ENCODE measurements at regions not wholly inside any gene's neighbourhood (a gene's known extent, or its start where the extent isn't known, plus 50 kb on each side); places are given as distances from the start of the nearest gene placed in this dataset.

GRCh38 chr12:82149045-82149444 is 209.1 kb downstream of the CCDC59 start:
- DNase-seq, result no peak

DNA sequence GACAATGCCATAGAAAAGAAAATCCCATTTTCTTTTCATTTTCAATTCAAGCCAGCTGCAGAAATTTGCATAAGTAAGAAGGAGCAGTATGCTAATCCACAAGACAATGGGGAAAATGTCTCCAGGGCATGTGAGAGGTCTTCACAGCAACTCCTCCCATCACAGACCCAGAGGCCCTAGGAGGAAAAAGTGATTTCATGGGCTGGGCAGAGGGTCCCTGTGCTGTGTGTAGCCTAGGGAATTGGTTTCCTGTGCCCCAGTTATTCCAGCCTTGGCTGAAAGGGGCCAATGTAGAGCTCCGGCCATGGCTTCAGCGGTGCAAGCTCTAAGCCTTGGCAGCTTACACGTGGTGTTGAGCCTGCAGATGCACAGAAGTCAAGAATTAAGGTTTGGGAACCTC is 211.4 kb downstream of the CCDC59 start:
- DNase-seq, result no peak

DNA sequence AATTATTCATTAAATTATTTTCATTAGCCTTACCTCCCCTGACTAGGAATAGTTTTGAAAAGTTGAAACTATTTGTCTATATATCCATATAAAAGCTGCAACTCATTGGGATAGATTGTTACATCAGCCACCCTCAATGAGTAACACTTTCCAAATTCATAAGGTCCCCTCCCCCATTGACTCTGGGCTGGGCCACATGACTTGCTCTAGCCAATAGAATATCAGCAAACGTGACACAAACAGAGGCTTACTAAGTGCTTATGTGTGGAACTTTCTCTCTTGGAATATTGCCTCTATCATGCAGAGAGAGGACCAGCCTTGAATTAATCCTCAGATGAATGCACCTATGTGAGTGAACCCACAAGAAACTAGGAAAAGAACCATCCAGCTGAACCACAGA is 213.7 kb downstream of the CCDC59 start:
- no peak for DNase-seq

DNA sequence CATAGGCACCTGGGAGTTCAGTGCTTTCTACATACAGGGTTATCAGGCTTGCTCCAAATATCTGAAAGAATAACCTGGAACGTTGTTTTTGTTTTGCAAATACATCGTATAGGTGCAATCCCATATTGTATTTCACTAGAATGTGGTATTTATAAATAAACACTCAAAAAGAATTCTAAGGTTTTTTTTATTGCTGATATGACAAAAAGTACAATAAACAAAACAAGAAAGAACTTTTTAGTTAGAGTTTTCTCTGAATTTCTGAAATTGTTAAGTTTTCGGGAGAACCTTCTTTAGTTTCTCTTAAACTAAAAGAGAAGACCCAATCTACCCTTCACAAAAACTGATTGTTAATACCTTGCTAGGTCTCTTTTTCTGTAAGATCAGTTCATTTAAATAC is 225.8 kb downstream of the CCDC59 start:
- no peak for DNase-seq

DNA sequence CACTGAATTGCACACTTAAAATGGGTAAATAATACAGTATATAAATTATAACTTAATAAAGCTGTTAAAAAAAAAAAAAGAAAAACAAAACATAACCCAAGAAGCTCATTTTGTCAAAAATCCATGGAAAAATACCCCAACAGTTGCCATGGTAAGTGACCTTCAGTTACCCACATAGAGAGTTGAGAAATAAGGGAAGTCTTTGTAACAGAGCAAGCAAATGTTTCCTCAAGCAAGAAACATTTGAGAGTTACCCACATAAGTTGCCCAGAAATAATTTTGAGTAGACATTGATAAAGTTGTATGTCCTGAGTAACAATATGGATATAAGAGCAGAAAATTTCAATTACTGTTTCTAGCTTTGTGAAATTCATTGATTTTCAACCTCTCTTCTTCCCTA is 227.4 kb downstream of the CCDC59 start:
- no peak for DNase-seq

GRCh38 chr12:82124711-82125380 is 233.3 kb downstream of the CCDC59 start:
- no peak for DNase-seq

DNA sequence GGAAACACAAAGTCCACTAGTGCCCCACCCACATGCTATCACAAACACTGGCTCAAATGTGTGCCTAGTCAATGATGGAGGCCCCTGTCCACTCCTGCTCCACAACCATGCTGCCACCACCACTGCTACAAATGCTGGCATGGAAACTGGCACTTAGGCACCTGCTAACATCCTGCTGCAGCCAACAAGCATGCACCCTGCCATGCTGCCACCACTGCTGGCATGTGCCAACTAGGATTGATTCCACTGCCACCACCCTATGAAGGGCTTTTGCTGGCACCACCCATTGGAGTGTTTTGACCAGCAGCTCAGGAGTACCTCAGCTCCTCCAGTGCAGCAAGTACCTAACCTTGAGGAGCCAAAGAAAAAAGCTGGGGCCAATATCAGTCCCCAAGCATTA is 236.6 kb downstream of the CCDC59 start:
- no peak for DNase-seq

GRCh38 chr12:82120901-82121300 is 237.3 kb downstream of the CCDC59 start:
- no peak for DNase-seq

DNA sequence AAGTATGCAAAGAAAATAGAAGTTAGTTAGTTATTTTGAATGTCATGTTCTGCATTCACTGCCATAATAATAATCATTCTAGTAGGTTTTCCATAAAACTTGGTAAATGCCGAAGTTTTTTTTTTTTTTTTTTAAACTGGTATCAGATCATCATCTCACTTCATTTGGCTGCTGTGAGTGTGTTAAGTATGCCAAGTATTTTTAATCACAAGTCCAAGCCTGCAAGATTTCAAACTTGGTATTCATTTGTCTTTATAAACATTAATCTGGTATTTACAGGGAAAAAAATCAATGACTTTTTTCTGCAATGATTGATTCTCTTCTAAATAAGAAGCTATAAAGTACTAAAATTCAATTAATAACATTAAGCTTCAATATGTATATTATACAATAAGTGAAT is 248.9 kb downstream of the CCDC59 start:
- no peak for DNase-seq

DNA sequence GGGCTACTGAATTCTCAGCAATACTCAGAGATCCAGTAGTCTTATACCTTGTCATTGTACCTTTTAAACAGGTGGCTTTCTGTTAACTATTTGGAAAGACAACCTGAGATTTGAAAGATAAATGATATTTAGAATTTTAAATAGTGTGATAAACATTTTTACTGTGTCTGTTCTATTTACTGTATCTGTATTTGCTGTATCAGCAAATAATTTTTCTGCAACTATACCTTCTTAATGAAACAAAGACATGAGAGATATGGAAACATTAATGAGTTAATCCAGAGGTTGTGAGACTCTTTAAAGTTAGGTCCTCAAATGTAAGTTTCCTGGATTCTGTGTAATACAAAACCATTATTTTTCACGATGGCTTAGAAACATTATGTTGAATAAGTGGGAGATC is 249.6 kb downstream of the CCDC59 start:
- DNase-seq, result no peak

GRCh38 chr12:82099216-82099615 is 259.0 kb downstream of the CCDC59 start:
- DNase-seq, result no peak

DNA sequence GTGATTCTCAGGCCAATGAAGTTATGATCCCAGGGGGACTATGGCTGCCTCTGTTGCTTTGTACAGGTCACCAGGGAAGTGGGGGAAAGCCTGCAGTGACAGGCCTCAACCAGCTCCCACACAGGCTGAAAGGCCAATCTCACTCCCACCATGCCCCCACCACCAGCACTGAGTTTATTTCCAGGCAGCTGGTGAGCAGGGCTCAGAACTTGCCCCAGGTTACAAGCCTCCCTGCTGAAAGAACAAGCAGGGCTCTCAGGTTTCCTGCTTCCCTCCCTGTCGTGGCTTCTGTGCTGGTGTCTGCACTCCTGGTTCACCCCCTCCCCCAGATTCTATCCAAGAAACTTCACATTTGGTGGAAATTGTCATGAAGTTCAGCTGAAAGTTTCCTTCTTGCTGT is 260.3 kb downstream of the CCDC59 start:
- no peak for DNase-seq

DNA sequence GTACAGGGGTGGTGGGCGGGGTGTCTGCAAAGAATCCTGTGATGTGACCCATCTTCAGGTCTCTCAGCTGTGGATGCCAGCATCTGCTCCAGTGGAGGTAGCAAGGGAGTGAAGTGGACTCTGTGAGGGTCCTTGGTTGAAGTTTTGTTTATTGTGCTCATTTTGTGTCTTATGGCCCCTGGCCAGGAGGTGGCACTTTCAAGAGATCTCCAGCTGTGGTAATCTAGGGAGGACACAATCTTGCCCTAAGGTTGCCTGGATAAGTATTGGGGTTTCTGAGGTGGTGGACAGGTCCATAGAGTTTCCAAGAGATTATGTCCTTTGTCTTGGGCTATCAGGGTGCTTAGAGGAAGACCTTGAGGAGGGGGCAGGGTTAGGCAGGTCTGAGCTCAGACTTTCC is 260.7 kb downstream of the CCDC59 start:
- no peak for DNase-seq

DNA sequence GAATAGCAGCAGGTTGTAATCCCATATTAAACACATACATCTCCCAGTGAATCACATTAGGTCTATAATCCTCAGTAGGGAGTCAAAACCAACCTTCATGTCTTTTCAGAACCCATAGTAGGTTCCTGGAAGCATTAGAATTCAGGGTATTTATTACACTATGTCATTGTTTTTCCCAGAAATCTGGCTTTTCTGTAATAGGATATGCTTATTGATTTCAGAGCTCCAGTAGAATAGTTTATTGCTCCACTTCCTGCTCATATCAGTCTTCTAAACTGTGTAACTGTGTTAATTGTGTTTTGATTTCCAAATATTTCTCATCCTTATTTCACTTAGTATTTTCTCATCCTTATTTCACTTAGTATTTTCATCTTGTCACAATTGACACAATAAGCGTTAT is 268.0 kb downstream of the CCDC59 start:
- DNase-seq, result peak; percentile 2

GRCh38 chr12:82089369-82090121 is 268.6 kb downstream of the CCDC59 start:
- DNase-seq, result no peak

DNA sequence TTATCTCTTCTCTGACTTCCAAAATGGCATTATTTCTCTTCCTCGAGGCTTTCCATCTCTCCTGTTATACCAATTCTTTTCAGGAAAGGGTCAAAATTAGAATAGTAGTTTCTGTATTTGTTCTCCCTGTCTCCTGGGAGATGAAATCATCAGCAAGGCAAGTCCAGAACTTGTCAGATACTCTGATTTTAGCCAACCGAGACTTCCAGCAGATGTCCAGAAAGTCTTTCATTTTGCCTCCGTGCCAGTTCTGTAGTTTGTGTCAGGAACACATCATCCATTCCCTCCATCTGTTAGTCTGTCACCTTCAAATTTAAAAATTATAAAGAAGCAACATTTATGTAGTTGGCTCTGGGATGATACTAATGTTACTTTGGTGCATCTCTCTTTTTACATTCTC is 275.7 kb downstream of the CCDC59 start:
- no peak for DNase-seq

- no peak for DNase-seq
Measured at GRCh38 chr12:82069931-82070514, 288.2 kb downstream of the CCDC59 start.

GRCh38 chr12:82058197-82058596 is 299.0 kb upstream of the PPFIA2 start:
- DNase-seq, result no peak

DNA sequence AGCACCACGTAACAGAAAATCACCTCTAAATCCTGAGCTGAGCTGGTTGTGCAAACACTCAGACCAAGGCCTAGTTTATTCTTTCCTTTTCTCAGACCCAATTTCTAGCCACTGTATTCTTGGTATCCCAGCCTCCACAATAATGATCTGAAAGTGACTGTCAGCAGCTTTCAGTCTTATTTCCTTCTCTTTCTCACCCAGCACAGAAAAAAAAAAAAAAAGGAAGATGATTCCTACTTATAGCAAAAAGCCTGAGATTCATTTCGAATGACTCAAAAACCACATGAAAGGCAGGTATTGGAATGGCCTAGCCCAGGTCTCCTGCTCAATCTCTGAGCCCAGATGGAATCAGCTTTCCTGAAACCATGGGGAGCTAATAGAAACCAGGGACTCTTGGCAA is 298.6 kb upstream of the PPFIA2 start:
- DNase-seq, result no peak

DNA sequence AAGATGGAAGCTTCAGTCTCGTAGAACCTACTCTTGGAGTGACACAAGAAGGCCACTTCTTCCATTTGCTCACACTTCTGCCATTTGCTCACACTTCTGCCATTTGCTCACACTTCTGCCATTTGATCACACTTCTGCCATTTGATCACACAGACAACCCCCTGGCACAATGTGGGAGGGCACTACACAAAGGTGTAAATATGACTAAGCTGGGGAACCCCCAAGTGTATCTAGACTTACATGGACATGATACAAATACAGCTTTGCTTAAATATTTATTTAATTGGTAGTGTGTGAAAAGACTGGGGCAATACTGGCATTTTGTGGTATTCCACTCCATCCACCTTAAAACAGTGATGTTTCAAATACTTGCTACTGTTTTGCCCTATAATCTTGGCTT is 296.2 kb upstream of the PPFIA2 start:
- DNase-seq, result no peak

DNA sequence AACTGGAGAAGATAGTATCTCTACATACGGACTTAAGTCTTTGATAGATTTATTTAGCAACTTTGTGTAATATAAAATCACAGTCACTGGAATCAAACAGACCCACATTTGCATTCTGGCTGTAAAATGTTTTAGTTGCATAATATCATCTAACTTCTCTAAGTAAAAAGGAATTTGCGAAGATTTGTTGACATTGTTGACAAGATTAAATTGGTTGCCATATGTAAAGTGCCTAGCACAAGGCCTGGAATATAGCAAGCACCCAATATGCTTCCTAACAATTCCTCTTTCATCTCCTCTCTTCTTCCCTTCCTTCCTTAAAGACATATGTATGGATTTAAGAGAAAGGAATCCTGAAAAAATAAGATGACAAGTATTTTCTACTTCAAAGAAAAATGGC is 295.4 kb upstream of the PPFIA2 start:
- no peak for DNase-seq

- no peak for DNase-seq
Measured at GRCh38 chr12:82047446-82047845, 288.3 kb upstream of the PPFIA2 start.

DNA sequence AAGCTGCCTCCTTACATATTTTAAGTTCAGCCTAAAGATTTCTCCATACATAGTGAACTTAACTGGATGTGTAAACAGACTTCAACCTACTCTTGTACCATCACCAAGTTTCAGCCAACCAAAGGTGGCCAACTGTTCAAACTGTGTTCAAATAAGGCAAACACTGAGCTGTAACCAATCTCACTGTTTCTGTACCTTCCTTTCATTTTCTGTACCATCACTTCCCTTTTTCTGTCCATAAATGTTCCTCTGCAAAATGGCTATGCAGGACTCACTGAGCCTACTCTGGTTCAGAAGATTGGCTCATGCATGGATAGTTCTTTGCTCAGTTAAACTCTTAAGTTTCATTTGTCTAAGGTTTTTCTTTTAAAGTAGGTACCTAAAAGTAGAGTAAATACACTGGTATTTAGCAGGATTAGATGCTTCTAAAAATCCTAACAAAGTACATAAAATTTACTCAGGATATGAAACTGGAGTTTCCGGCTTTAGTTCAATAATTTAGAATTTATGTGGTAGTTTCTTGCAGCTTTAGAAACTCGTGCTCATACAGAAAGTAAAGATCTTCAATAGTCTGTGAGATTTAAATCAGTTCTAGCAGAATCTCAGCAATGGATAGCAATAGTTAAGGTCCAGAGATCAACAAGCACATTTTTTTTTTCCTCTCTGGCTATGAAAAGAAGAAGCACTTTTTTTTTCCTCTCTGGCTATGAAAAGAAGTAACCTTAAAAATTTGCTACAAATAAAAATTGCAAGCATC is 282.0 kb upstream of the PPFIA2 start:
- no peak for DNase-seq

DNA sequence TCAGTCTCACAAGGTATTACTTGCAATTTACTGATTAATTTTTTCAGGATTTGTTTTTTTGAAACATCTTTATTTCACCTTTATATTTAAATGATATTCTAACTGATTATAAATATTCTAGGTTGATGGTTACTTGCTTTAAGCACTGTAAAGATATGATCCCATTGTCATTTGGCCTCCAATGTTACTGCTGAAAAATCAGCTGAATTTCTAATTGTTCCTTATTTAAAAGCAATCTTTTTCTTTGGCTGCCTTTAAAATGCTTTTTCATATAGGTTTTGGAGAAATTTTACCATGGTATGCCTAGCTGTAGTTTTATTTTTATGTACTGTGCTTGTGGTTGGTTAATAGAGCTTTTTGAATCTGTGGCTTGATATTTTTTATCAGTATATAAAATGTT is 275.6 kb upstream of the PPFIA2 start:
- no peak for DNase-seq
